ENCODE measurements at regions not wholly inside any gene's neighbourhood (a gene's known extent, or its start where the extent isn't known, plus 50 kb on each side); places are given as distances from the start of the nearest gene placed in this dataset.

DNA sequence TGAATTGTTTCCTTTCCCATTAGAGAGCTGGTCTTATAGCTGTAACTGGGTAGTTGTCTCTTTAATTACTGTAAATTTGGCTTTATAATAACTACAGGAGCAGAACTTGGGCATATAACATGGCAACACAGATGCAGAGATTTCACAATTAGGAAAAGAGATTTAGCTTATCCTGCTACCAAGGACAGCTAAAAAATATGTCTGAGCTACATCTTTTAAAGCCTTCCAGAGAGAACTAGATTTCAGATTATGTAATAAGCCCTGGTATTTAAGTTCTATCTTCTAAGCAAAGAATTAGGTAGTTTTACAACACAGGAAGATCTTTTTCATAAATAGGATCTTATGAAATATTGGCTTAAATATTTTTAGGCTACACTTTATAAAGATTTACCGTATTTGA is 313.8 kb downstream of the S1PR1 start:
- BruUV-seq (replicated peaks): no TSS peak
- no peak for TF ChIP-seq EZH2 (IDR thresholded peaks at IDR 0.05; ENCODE audit: borderline replicate concordance, low read depth, low read length, poor library complexity, severe bottlenecking)
- TF ChIP-seq CTCF (conservative IDR thresholded peaks at IDR 0.05; ENCODE audit: low read depth, low read length): no peak
- intact Hi-C loops (cut with micrococcal nuclease; ENCODE audit: unreplicated experiment): no loop called here
- DNase-seq (ENCODE audit: low spot score): no peak
- Histone ChIP-seq H3K27ac (ENCODE audit: low read depth, low read length, poor library complexity, severe bottlenecking) (no peak overlapping the region), H3K4me3 (ENCODE audit: low read depth, low read length, poor library complexity, severe bottlenecking) (no peak overlapping the region), H3K9me3 (ENCODE audit: low read depth, low read length, poor library complexity, severe bottlenecking) (no peaks in the 10 kb centered on the region), H3K4me1 (ENCODE audit: insufficient read depth, low read length, poor library complexity, severe bottlenecking) (no peaks in the 10 kb centered on the region), H3K36me3 (ENCODE audit: insufficient read depth, low read length, poor library complexity, severe bottlenecking) (no peaks in the 10 kb centered on the region), H3K27me3 (replicated peaks; ENCODE audit: insufficient read depth, low read depth, low read length, poor library complexity) (no peaks in the 10 kb centered on the region)
- POLR2A ChIA-PET (ENCODE audit: low non-redundant PET): no interaction called here
- CTCF ChIA-PET: no interaction called here

- ChIA-PET CTCF (no interaction called here), POLR2A (ENCODE audit: low non-redundant PET) (no interaction called here)
- Histone ChIP-seq H3K4me1 (ENCODE audit: insufficient read depth, low read length, poor library complexity, severe bottlenecking) (no peaks in the 10 kb centered on the region), H3K4me3 (ENCODE audit: low read depth, low read length, poor library complexity, severe bottlenecking) (no peak overlapping the region), H3K36me3 (ENCODE audit: insufficient read depth, low read length, poor library complexity, severe bottlenecking) (no peaks in the 10 kb centered on the region), H3K9me3 (ENCODE audit: low read depth, low read length, poor library complexity, severe bottlenecking) (peaks cover 3% of the 10 kb centered on the region), H3K27ac (ENCODE audit: low read depth, low read length, poor library complexity, severe bottlenecking) (no peak overlapping the region), H3K27me3 (replicated peaks; ENCODE audit: insufficient read depth, low read depth, low read length, poor library complexity) (no peaks in the 10 kb centered on the region)
- no TSS peak for BruUV-seq (replicated peaks)
- TF ChIP-seq EZH2 (IDR thresholded peaks at IDR 0.05; ENCODE audit: borderline replicate concordance, low read depth, low read length, poor library complexity, severe bottlenecking) (no peak), CTCF (conservative IDR thresholded peaks at IDR 0.05; ENCODE audit: low read depth, low read length) (no peak)
- intact Hi-C loops (cut with micrococcal nuclease; ENCODE audit: unreplicated experiment): no loop called here
- no peak for DNase-seq (ENCODE audit: low spot score)
Observed at GRCh38 chr1:101566883-101567538, 330.2 kb downstream of the S1PR1 start.

- Histone ChIP-seq H3K27ac (ENCODE audit: low read depth, low read length, poor library complexity, severe bottlenecking) (no peak overlapping the region), H3K9me3 (ENCODE audit: low read depth, low read length, poor library complexity, severe bottlenecking) (peaks cover 3% of the 10 kb centered on the region), H3K27me3 (replicated peaks; ENCODE audit: insufficient read depth, low read depth, low read length, poor library complexity) (no peaks in the 10 kb centered on the region), H3K36me3 (ENCODE audit: insufficient read depth, low read length, poor library complexity, severe bottlenecking) (no peaks in the 10 kb centered on the region), H3K4me1 (ENCODE audit: insufficient read depth, low read length, poor library complexity, severe bottlenecking) (no peaks in the 10 kb centered on the region), H3K4me3 (ENCODE audit: low read depth, low read length, poor library complexity, severe bottlenecking) (no peak overlapping the region)
- DNase-seq (ENCODE audit: low spot score): peak; percentile 62
- ChIA-PET POLR2A (ENCODE audit: low non-redundant PET) (no interaction called here), CTCF (no interaction called here)
- no peak for TF ChIP-seq EZH2 (IDR thresholded peaks at IDR 0.05; ENCODE audit: borderline replicate concordance, low read depth, low read length, poor library complexity, severe bottlenecking)
- TF ChIP-seq CTCF (conservative IDR thresholded peaks at IDR 0.05; ENCODE audit: low read depth, low read length): peak; percentile 97
- intact Hi-C loops (cut with micrococcal nuclease; ENCODE audit: unreplicated experiment): no loop called here
- no TSS peak for BruUV-seq (replicated peaks)
Observed at GRCh38 chr1:101567582-101568189, 330.9 kb downstream of the S1PR1 start.
